Colonic mucosa (tissue), 4 donors: ENCODE measurements at regions not wholly inside any gene's neighbourhood (a gene's known extent, or its start where the extent isn't known, plus 50 kb on each side); places are given as distances from the start of the nearest gene placed in this dataset.

Experiments
- DNase-seq: peaks from one replicate; pipeline ENCODE4 v3.0.0-alpha.2; 2020
- H3K27ac ChIP-seq: fragments of 200-600 bp; one replicate; pipeline ENCODE4 v1.8.0; 2021
- H3K27me3 ChIP-seq: fragments of 200-600 bp; one replicate; pipeline ENCODE4 v1.8.0; 2021
- H3K36me3 ChIP-seq: fragments of 200-600 bp; one replicate; pipeline ENCODE4 v1.8.0; 2021
- H3K4me1 ChIP-seq: fragments of 200-600 bp; one replicate; pipeline ENCODE4 v1.8.0; 2021; ENCODE audit warnings: mild to moderate bottlenecking
- H3K4me3 ChIP-seq: fragments of 200-600 bp; one replicate; pipeline ENCODE4 v1.8.0; 2021
- H3K9ac ChIP-seq, 2 donors: one replicate each; pipeline ENCODE4 v1.7.0; 2013; ENCODE audit warnings: control low read depth in 2 of 2, low read depth in 2 of 2, low read length in 2 of 2
- H3K9me3 ChIP-seq: fragments of 200-600 bp; one replicate; pipeline ENCODE4 v1.8.0; 2021
- intact Hi-C: fragments of 100-400 bp; cut with DNase I; formaldehyde crosslinking; loops from one replicate; pipeline ENCODE4 v1.14.1; 2022
- TF ChIP-seq, protein P1 (sequence below): fragments of 200-600 bp; IDR thresholded peaks from one replicate; pipeline ENCODE4 v1.8.0; 2022; ENCODE audit warnings: antibody characterized with exemption, mild to moderate bottlenecking
- donor health status: healthy.
- donor health status: DM: no; HTN: no; CAD: no.
- donor health status: DM: no; HTN: no; CAD: no.

DNA sequence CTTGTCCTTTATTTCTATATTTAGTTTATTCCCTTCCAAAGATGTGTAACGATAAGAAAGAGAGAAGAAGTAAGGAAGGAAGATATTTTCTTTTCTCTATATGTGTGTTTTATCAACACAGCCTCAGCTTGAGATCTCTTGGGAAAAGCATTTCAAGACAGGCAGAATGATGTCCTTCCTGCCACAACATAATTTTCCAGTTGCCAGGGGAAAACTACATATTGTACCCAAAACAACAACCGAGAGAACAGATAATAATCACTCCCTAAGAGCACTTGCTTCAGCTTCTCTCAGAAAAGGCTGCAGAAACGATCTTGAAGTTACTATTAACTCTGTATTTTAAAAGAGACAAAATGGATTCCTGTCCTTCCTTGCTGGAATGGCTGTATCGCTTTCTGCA is 151.4 kb upstream of the ITGB1 start:
- no peak for DNase-seq
- Histone ChIP-seq H3K9me3 (no peaks in the 10 kb centered on the region), H3K4me1 (no peaks in the 10 kb centered on the region), H3K27ac (no peak overlapping the region), H3K27me3 (no peaks in the 10 kb centered on the region), H3K36me3 (no peaks in the 10 kb centered on the region), H3K9ac (no peak overlapping the region), H3K4me3 (no peak overlapping the region)
- intact Hi-C loops = no loop called here
- TF ChIP-seq, protein P1, sequence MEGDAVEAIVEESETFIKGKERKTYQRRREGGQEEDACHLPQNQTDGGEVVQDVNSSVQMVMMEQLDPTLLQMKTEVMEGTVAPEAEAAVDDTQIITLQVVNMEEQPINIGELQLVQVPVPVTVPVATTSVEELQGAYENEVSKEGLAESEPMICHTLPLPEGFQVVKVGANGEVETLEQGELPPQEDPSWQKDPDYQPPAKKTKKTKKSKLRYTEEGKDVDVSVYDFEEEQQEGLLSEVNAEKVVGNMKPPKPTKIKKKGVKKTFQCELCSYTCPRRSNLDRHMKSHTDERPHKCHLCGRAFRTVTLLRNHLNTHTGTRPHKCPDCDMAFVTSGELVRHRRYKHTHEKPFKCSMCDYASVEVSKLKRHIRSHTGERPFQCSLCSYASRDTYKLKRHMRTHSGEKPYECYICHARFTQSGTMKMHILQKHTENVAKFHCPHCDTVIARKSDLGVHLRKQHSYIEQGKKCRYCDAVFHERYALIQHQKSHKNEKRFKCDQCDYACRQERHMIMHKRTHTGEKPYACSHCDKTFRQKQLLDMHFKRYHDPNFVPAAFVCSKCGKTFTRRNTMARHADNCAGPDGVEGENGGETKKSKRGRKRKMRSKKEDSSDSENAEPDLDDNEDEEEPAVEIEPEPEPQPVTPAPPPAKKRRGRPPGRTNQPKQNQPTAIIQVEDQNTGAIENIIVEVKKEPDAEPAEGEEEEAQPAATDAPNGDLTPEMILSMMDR = no peak

DNA sequence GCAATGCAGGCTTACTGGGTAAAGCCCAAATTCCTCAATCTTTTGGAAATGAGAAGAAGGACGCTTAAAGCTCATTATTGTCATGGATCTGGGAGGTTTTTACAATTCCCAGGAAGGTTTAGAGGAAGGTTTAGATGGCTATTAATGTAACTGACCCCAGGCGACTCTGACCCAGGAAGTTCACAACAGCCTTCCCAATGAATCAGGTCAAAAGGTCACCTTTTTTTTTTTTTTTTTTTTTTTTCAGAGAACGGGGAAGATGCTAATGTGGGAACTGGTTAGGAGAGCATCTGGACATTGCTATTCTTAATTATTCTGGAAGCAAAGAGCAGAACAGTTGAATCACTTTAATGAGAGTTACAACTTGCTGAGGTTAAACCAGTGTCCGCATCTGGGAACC is 149.9 kb upstream of the ITGB1 start:
- Histone ChIP-seq H3K4me3 (no peak overlapping the region), H3K27me3 (no peaks in the 10 kb centered on the region), H3K9me3 (no peaks in the 10 kb centered on the region), H3K4me1 (no peaks in the 10 kb centered on the region), H3K36me3 (no peaks in the 10 kb centered on the region), H3K27ac (no peak overlapping the region), H3K9ac (no peak overlapping the region)
- TF ChIP-seq, protein P1 = no peak
- intact Hi-C loops = no loop called here
- no peak for DNase-seq

- DNase-seq = no peak
Measured at GRCh38 chr10:33106767-33107166, 148.7 kb upstream of the ITGB1 start.

GRCh38 chr10:33103863-33104379 is 145.9 kb upstream of the ITGB1 start:
- TF ChIP-seq, protein P1 = no peak
- no peak for DNase-seq
- no peaks in the 10 kb centered on the region for H3K27me3 ChIP-seq
- no peak overlapping the region for H3K4me3 ChIP-seq
- H3K4me1 ChIP-seq = no peaks in the 10 kb centered on the region
- no peaks in the 10 kb centered on the region for H3K36me3 ChIP-seq
- no peaks in the 10 kb centered on the region for H3K9me3 ChIP-seq
- no peak overlapping the region for H3K27ac ChIP-seq
- H3K9ac ChIP-seq = no peak overlapping the region
- intact Hi-C loops = no loop called here

More at GRCh38 chr10:33106767-33107166, 148.7 kb upstream of the ITGB1 start:
- TF ChIP-seq, protein P1 = no peak
- Histone ChIP-seq H3K9ac (no peak overlapping the region), H3K36me3 (no peaks in the 10 kb centered on the region), H3K4me1 (no peaks in the 10 kb centered on the region), H3K9me3 (no peaks in the 10 kb centered on the region), H3K27me3 (no peaks in the 10 kb centered on the region), H3K4me3 (no peak overlapping the region), H3K27ac (no peak overlapping the region)
- intact Hi-C loops = no loop called here

DNA sequence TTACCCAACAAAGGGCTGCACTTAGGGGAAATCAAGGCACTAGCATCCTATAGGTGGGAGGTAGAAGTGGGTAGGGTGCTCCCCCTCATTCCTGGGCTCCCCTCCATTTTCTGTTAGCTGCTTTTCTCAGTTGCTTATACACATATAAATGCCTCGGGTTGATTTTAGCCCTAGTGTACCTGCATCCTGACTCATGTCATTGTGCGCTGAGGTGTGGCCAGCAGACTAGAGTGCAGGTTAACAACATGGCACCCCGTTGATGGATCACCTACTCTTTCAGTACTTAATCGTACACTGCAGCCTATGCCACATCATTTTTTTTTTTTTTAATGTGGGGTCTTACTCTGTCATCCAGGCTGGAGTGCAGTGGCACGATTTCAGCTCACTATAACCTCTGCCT is 144.0 kb upstream of the ITGB1 start:
- H3K9ac ChIP-seq = no peak overlapping the region
- H3K27me3 ChIP-seq = no peaks in the 10 kb centered on the region
- no peaks in the 10 kb centered on the region for H3K4me1 ChIP-seq
- H3K4me3 ChIP-seq = no peak overlapping the region
- H3K27ac ChIP-seq = no peak overlapping the region
- no peaks in the 10 kb centered on the region for H3K9me3 ChIP-seq
- DNase-seq = no peak
- H3K36me3 ChIP-seq = no peaks in the 10 kb centered on the region
- intact Hi-C loops = no loop called here
- TF ChIP-seq, protein P1 = no peak
